Gastroesophageal sphincter (tissue), 4 donors: ENCODE measurements at regions not wholly inside any gene's neighbourhood (a gene's known extent, or its start where the extent isn't known, plus 50 kb on each side); places are given as distances from the start of the nearest gene placed in this dataset.

Source experiments
- ATAC-seq: fragments of 150-250 bp; one replicate; pipeline ENCODE4 v1.9.1; 2016; ENCODE audit warnings: mild to moderate bottlenecking, moderate library complexity
- H3K27ac ChIP-seq, 4 donors: fragments of 200-600 bp; sonication (generic) in 3 of 4; 1 replicate in 3 of 4; 2 replicates in 1 of 4; pipeline ENCODE4 v1.5.1; 2016 to 2019
- H3K27me3 ChIP-seq: fragments of 200-600 bp; sonication (generic); one replicate; pipeline ENCODE4 v1.5.1; 2019
- H3K36me3 ChIP-seq, 2 donors: fragments of 200-600 bp; sonication (generic); one replicate each; pipeline ENCODE4 v1.5.1; 2019; ENCODE audit warnings: control low read depth in 1 of 2
- H3K4me1 ChIP-seq, 3 donors: fragments of 200-600 bp; sonication (generic); 1 replicate in 2 of 3; 2 replicates in 1 of 3; pipeline ENCODE4 v1.5.1; 2016 to 2019; ENCODE audit warnings: control low read depth in 2 of 3
- H3K4me3 ChIP-seq, 2 donors: fragments of 200-600 bp; sonication (generic); one replicate each; pipeline ENCODE4 v1.5.1; 2019; ENCODE audit warnings: mild to moderate bottlenecking in 1 of 2, moderate library complexity in 1 of 2
- H3K9me3 ChIP-seq, 3 donors: fragments of 200-600 bp; sonication (generic); one replicate each; pipeline ENCODE4 v1.5.1; 2017 to 2019; ENCODE audit warnings: control low read depth in 2 of 3
- EP300 ChIP-seq: sonication (generic); formaldehyde crosslinking; IDR thresholded peaks from one replicate; pipeline ENCODE4 v1.6.1; 2017; ENCODE audit warnings: antibody characterized with exemption, mild to moderate bottlenecking
- POLR2A ChIP-seq, 2 donors: fragments of 450-650 bp; IDR thresholded peaks; one replicate each; pipeline ENCODE4 v1.6.1; 2017; ENCODE audit warnings: antibody characterized with exemption in 2 of 2, mild to moderate bottlenecking in 2 of 2, moderate library complexity in 1 of 2
- POLR2AphosphoS5 ChIP-seq: sonication (generic); formaldehyde crosslinking; IDR thresholded peaks from one replicate; pipeline ENCODE4 v1.6.1; 2017; ENCODE audit warnings: antibody characterized with exemption
- WGBS, 2 donors: methylation state at CpG; one replicate each; pipeline ENCODE4 v1.1.5; 2018; ENCODE audit warnings: low coverage in 1 of 2; 5-methylcytosine and 5-hydroxymethylcytosine counted together
- TF ChIP-seq, protein P1 (sequence below), 4 experiments: fragments of 200-600 bp in 2 of 4; fragments of 450-650 bp in 2 of 4; sonication (generic) in 1 of 4; IDR thresholded peaks; one replicate each; pipeline ENCODE4 v1.5.1; 2017 to 2019; ENCODE audit warnings: antibody characterized with exemption in 4 of 4, mild to moderate bottlenecking in 2 of 4, moderate library complexity in 2 of 4

DNA sequence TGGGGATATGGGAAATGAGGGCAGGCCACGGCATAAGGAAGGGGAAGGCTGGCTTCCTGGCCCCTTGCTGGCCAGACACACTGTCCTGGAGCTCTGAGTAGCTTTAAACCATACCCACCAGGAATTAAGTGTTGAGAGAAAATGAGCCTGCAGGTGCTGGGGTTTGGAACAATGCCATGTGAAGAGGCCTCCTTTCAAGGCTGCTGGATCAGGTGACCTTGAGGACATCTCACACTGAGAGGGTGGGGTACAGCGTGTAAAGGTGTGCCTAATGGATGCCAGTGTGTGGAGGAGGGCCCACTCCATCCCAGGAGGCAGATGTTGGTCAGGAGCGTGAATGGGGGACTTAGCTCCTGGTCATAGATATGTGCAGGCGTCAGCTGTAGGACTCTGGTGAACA, 74.8 kb upstream of the MLN start:
- H3K27ac ChIP-seq, result no peak overlapping the region
- peaks cover 41% of the 10 kb centered on the region for H3K27me3 ChIP-seq
- TF ChIP-seq EP300, result no peak
- TF ChIP-seq POLR2AphosphoS5, result no peak
- TF ChIP-seq, protein P1, sequence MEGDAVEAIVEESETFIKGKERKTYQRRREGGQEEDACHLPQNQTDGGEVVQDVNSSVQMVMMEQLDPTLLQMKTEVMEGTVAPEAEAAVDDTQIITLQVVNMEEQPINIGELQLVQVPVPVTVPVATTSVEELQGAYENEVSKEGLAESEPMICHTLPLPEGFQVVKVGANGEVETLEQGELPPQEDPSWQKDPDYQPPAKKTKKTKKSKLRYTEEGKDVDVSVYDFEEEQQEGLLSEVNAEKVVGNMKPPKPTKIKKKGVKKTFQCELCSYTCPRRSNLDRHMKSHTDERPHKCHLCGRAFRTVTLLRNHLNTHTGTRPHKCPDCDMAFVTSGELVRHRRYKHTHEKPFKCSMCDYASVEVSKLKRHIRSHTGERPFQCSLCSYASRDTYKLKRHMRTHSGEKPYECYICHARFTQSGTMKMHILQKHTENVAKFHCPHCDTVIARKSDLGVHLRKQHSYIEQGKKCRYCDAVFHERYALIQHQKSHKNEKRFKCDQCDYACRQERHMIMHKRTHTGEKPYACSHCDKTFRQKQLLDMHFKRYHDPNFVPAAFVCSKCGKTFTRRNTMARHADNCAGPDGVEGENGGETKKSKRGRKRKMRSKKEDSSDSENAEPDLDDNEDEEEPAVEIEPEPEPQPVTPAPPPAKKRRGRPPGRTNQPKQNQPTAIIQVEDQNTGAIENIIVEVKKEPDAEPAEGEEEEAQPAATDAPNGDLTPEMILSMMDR (IDR thresholded peaks at IDR 0.05), result no peak
- no peak for TF ChIP-seq POLR2A (IDR thresholded peaks at IDR 0.05)
- H3K36me3 ChIP-seq, result no peaks in the 10 kb centered on the region
- H3K4me1 ChIP-seq, result peaks cover 0 to 4% (median 0%) of the 10 kb centered on the region in 3 donors
- H3K9me3 ChIP-seq, result no peaks in the 10 kb centered on the region
- 62 to 79% methylated on average over 2 of the region's 4 CpGs for WGBS, 2 donors
- no peak for ATAC-seq
- H3K4me3 ChIP-seq, result no peak overlapping the region

DNA sequence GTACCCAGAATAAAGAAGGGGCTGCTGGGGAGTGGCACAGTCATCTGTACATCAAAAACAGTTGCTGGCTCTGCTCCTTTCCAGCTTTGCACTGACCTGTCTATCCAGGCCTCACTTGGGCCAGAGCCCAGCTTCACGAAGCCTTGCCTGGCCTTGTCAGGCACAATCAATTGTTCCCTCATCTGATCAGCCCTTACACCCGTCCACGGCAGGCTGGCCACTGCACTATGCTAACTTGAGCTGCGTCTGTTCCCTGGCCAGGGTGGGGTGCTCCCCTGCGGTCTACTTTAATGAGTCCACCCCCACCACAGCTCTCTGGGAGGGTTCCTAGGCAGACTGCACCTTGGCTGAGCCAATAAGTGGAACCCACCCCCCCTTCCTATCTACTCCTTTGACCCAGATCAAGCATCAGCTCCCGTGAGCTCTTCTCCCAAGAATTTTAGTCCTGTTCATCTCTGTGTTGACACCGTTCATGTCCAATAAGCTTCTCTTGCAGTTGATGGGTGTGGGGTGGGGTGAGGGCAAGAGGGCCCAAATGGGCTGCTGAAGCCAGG, 74.3 kb upstream of the MLN start:
- peaks cover 41% of the 10 kb centered on the region for H3K27me3 ChIP-seq

DNA sequence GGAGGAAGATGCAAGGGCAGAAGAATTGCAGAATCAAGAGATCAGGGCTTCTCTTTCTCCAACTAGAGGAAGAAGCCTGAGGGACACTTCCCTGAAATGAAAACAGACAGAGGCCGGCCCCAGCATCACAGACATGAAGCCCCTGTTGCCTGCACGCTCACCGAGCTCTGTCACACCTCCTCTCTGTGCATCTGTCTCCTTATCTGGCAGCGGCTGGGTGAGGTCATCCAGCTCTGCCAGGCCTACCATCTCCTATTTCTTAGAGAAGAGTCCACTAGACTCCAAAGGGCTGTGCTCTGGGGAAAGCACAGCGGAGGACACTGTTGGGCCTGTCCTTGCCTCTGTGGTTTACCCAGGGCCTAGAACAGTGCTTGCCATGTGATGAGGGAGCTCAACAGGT, 71.9 kb upstream of the MLN start:
- Histone ChIP-seq H3K27ac (no peak overlapping the region), H3K27me3 (peaks cover 53% of the 10 kb centered on the region), H3K9me3 (no peaks in the 10 kb centered on the region), H3K4me1 (no peaks in the 10 kb centered on the region), H3K36me3 (no peaks in the 10 kb centered on the region), H3K4me3 (no peak overlapping the region)
- WGBS, 2 donors, result 89% methylated on average over 5 of the region's 5 CpGs; no CpG with 5 or more reads in 1 of the 2 donors
- ATAC-seq, result no peak
- no peak for TF ChIP-seq POLR2AphosphoS5
- TF ChIP-seq EP300, result no peak
- no peak for TF ChIP-seq POLR2A (IDR thresholded peaks at IDR 0.05)
- TF ChIP-seq, protein P1 (IDR thresholded peaks at IDR 0.05), result no peak

More for the DNA sequence above, 74.3 kb upstream of the MLN start:
- no peak overlapping the region for H3K27ac ChIP-seq
- WGBS, 2 donors, result 52 to 80% methylated on average over 1 to 4 of the region's 7 CpGs
- H3K9me3 ChIP-seq, result no peaks in the 10 kb centered on the region
- H3K4me1 ChIP-seq, result peaks cover 0 to 4% (median 0%) of the 10 kb centered on the region in 3 donors
- TF ChIP-seq EP300 (no peak), POLR2AphosphoS5 (no peak)
- TF ChIP-seq, protein P1 (IDR thresholded peaks at IDR 0.05), result no peak
- no peak for ATAC-seq
- H3K36me3 ChIP-seq, result no peaks in the 10 kb centered on the region
- H3K4me3 ChIP-seq, result no peak overlapping the region

DNA sequence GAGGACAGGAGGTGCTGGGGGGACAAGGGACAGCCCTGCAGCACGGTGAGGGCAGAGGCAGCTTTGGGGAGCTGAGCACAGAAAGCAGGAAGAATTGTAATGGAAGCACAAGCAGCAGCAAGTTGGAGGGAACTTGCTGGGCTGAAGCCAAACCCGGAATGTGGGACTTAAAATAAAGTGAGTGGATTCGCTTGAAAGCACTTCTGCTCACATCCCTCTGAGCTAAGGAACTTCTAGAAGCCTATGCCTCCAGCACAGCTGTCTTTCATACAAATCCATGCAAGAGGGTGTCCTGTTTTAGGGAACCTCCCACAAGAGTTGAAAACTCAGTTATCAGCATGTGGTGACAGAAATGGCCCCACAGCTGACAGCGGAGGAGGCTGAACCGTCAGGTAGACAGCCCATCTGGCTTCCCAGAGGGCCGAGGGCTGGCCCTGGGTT, 71.4 kb upstream of the MLN start:
- ATAC-seq, result no peak
- TF ChIP-seq POLR2A (IDR thresholded peaks at IDR 0.05), result no peak
- no peak for TF ChIP-seq POLR2AphosphoS5
- TF ChIP-seq EP300, result no peak
- TF ChIP-seq, protein P1 (IDR thresholded peaks at IDR 0.05), result no peak
- Histone ChIP-seq H3K4me1 (no peaks in the 10 kb centered on the region), H3K9me3 (no peaks in the 10 kb centered on the region), H3K36me3 (no peaks in the 10 kb centered on the region), H3K27ac (no peak overlapping the region), H3K4me3 (no peak overlapping the region), H3K27me3 (peaks cover 56% of the 10 kb centered on the region)
- 40 to 45% methylated on average over 1 to 6 of the region's 6 CpGs for WGBS, 2 donors

DNA sequence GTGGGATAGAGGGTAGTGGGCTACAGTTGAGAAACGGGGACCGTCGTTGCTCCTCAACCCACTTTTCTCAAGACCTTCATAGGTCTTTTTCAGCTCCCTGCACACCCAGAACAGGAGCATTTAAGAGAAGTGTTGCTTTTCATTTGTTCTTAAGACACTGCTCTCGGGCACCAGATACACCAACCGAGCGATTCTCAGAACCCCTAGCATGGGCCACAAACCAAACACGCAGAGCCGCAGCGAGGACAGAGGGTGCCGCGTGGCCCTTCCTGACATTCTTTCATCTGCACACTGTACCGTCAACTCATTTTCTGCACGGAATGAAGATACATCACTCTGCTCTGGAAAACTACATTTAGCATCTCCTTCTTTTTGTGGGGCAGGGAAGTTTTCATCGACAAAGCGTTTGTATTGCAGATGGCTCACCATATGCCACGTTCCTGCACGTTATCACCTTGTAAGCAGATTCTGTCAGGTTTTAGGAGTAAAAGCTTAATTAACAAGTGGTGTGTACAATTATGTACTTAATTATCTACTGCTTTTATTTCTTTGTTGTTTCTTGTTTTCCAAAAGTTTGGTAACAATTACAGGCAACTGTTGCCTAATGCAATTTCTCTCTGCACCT, 70.4 kb upstream of the MLN start:
- Histone ChIP-seq H3K27ac (no peak overlapping the region), H3K36me3 (no peaks in the 10 kb centered on the region), H3K27me3 (peaks cover 52% of the 10 kb centered on the region), H3K4me1 (no peaks in the 10 kb centered on the region), H3K9me3 (no peaks in the 10 kb centered on the region), H3K4me3 (no peak overlapping the region)
- no peak for ATAC-seq
- TF ChIP-seq EP300 (no peak), POLR2AphosphoS5 (no peak), POLR2A (IDR thresholded peaks at IDR 0.05) (no peak)
- TF ChIP-seq, protein P1 (IDR thresholded peaks at IDR 0.05), result no peak
- WGBS, 2 donors, result 89% methylated on average over 9 to 17 of the region's 17 CpGs
